ENCODE measurements at regions not wholly inside any gene's neighbourhood (a gene's known extent, or its start where the extent isn't known, plus 50 kb on each side); places are given as distances from the start of the nearest gene placed in this dataset.

DNA sequence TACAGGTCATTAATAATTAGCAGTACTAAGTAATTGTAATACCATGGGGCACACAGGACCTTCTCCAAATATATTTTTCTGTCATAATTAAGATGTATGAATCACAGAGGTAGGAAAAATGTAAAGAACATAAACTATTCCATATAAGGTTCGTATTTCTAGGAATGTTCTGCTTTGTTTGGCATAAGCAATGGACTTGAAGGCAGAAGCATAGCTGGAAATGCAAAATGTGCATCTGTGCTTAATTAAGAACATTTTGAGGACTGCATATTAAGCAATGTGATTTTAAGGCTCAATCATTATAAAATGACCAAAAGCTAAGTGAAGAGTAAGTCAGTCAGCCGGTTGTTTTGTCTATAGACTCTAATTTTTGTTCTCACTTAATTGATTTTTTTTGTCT is 123.2 kb downstream of the RBM43 start:
- Histone ChIP-seq H4K20me1 (ENCODE audit: insufficient read depth, low read length) (no peaks in the 10 kb centered on the region), H3K36me3 (replicated peaks; ENCODE audit: low read depth, low read length) (no peaks in the 10 kb centered on the region), H3K27me3 (ENCODE audit: low read depth, low read length) (no peaks in the 10 kb centered on the region), H3K9ac (ENCODE audit: low read length) (no peak overlapping the region), H2AFZ (ENCODE audit: low read depth, low read length) (no peak overlapping the region), H3K79me2 (ENCODE audit: low read length) (no peaks in the 10 kb centered on the region), H3K4me2 (ENCODE audit: low read length) (no peak overlapping the region), H3K4me3 (ENCODE audit: low read length) (no peak overlapping the region), H3K9me3 (ENCODE audit: insufficient read depth, low read length) (no peaks in the 10 kb centered on the region), H3K27ac (ENCODE audit: low read length) (no peak overlapping the region), H3K4me1 (ENCODE audit: low read length) (no peaks in the 10 kb centered on the region)
- TF ChIP-seq, protein P1, sequence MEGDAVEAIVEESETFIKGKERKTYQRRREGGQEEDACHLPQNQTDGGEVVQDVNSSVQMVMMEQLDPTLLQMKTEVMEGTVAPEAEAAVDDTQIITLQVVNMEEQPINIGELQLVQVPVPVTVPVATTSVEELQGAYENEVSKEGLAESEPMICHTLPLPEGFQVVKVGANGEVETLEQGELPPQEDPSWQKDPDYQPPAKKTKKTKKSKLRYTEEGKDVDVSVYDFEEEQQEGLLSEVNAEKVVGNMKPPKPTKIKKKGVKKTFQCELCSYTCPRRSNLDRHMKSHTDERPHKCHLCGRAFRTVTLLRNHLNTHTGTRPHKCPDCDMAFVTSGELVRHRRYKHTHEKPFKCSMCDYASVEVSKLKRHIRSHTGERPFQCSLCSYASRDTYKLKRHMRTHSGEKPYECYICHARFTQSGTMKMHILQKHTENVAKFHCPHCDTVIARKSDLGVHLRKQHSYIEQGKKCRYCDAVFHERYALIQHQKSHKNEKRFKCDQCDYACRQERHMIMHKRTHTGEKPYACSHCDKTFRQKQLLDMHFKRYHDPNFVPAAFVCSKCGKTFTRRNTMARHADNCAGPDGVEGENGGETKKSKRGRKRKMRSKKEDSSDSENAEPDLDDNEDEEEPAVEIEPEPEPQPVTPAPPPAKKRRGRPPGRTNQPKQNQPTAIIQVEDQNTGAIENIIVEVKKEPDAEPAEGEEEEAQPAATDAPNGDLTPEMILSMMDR (IDR thresholded peaks at IDR 0.05; ENCODE audit: low read depth, low read length): no peak
- no peak for TF ChIP-seq EZH2phosphoT487 (IDR thresholded peaks at IDR 0.05; ENCODE audit: low read depth)

DNA sequence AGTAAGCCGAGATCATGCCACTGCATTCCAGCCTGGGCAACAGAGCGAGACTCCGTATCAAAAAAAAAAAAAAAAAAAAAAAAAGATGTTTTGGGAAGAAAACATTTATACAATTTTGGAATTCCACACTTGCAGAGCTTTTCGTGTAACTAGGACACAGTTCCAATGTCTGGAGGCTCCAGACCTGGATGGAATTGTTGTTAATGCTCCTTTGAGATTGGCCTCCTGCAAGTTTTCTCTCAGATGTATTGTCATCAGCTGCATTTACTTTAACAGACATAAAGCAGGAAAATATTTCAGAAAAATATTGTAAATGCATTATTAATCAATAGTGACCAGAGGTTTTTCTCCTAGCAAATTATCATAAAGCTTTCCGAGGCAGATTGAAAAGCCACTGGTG is 124.1 kb downstream of the RBM43 start:
- no peaks in the 10 kb centered on the region for H3K4me1 ChIP-seq (ENCODE audit: low read length)
- no peaks in the 10 kb centered on the region for H4K20me1 ChIP-seq (ENCODE audit: insufficient read depth, low read length)
- no peak overlapping the region for H3K4me3 ChIP-seq (ENCODE audit: low read length)
- no peaks in the 10 kb centered on the region for H3K9me3 ChIP-seq (ENCODE audit: insufficient read depth, low read length)
- H3K79me2 ChIP-seq (ENCODE audit: low read length): no peaks in the 10 kb centered on the region
- H3K27me3 ChIP-seq (ENCODE audit: low read depth, low read length): no peaks in the 10 kb centered on the region
- no peak overlapping the region for H3K9ac ChIP-seq (ENCODE audit: low read length)
- no peaks in the 10 kb centered on the region for H3K36me3 ChIP-seq (replicated peaks; ENCODE audit: low read depth, low read length)
- TF ChIP-seq, protein P1 (IDR thresholded peaks at IDR 0.05; ENCODE audit: low read depth, low read length): no peak
- no peak for TF ChIP-seq EZH2phosphoT487 (IDR thresholded peaks at IDR 0.05; ENCODE audit: low read depth)
- no peak overlapping the region for H2AFZ ChIP-seq (ENCODE audit: low read depth, low read length)
- H3K4me2 ChIP-seq (ENCODE audit: low read length): no peak overlapping the region
- H3K27ac ChIP-seq (ENCODE audit: low read length): no peak overlapping the region

DNA sequence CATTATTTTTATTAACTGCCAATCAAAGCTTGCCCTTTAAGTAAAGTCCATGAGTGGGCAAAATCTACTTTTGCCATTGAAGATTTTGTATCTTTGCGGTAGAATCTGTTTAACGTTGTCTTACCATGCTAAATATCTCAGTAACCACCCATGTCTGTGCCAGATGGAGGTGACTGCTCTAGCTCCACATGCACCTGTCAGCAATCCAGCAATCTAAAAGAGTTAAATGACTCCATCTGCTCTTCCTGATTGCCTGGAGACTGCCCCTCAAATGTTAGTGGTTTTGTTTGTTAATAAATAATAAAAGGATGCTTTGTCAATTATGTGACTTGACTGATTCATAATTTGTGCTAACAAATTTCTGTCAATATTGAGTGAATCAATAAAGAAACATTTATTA is 141.7 kb downstream of the RBM43 start:
- H3K27me3 ChIP-seq (ENCODE audit: low read depth, low read length): no peaks in the 10 kb centered on the region
- H3K4me1 ChIP-seq (ENCODE audit: low read length): no peaks in the 10 kb centered on the region
- H3K27ac ChIP-seq (ENCODE audit: low read length): no peak overlapping the region
- H3K9ac ChIP-seq (ENCODE audit: low read length): no peak overlapping the region
- no peaks in the 10 kb centered on the region for H4K20me1 ChIP-seq (ENCODE audit: insufficient read depth, low read length)
- TF ChIP-seq, protein P1 (IDR thresholded peaks at IDR 0.05; ENCODE audit: low read depth, low read length): no peak
- no peak for TF ChIP-seq EZH2phosphoT487 (IDR thresholded peaks at IDR 0.05; ENCODE audit: low read depth)
- H2AFZ ChIP-seq (ENCODE audit: low read depth, low read length): no peak overlapping the region
- no peaks in the 10 kb centered on the region for H3K36me3 ChIP-seq (replicated peaks; ENCODE audit: low read depth, low read length)
- H3K4me2 ChIP-seq (ENCODE audit: low read length): no peak overlapping the region
- H3K79me2 ChIP-seq (ENCODE audit: low read length): no peaks in the 10 kb centered on the region
- H3K9me3 ChIP-seq (ENCODE audit: insufficient read depth, low read length): no peaks in the 10 kb centered on the region
- H3K4me3 ChIP-seq (ENCODE audit: low read length): no peak overlapping the region

DNA sequence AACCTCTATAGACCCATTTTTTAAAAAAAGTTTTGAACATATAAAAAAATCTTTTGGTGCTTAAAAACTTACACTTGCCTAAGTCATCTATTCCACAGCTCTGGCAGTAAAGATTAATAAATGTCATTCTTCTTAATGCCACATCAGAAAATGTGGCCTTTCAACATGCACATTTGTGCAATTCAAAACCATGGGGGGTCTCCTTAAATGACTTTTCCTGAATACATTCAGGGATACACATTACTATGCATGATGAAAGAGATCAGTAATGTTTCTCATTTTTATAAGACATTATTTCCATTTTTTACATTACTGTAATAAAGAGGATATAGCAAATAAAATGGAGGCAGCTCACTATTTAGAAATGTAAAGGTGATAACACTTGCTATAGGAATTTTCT is 142.3 kb downstream of the RBM43 start:
- H3K27me3 ChIP-seq (ENCODE audit: low read depth, low read length): no peaks in the 10 kb centered on the region
- no peak overlapping the region for H3K9ac ChIP-seq (ENCODE audit: low read length)
- no peaks in the 10 kb centered on the region for H3K4me1 ChIP-seq (ENCODE audit: low read length)
- no peak overlapping the region for H3K27ac ChIP-seq (ENCODE audit: low read length)
- H3K36me3 ChIP-seq (replicated peaks; ENCODE audit: low read depth, low read length): no peaks in the 10 kb centered on the region
- H3K79me2 ChIP-seq (ENCODE audit: low read length): no peaks in the 10 kb centered on the region
- H4K20me1 ChIP-seq (ENCODE audit: insufficient read depth, low read length): no peaks in the 10 kb centered on the region
- no peak overlapping the region for H3K4me2 ChIP-seq (ENCODE audit: low read length)
- no peak overlapping the region for H2AFZ ChIP-seq (ENCODE audit: low read depth, low read length)
- H3K4me3 ChIP-seq (ENCODE audit: low read length): no peak overlapping the region
- no peaks in the 10 kb centered on the region for H3K9me3 ChIP-seq (ENCODE audit: insufficient read depth, low read length)
- no peak for TF ChIP-seq EZH2phosphoT487 (IDR thresholded peaks at IDR 0.05; ENCODE audit: low read depth)
- TF ChIP-seq, protein P1 (IDR thresholded peaks at IDR 0.05; ENCODE audit: low read depth, low read length): no peak

All from OCI-LY3 (cell line).